Effector memory CD4-positive, alpha-beta T cell (primary cell): ENCODE measurements at regions not wholly inside any gene's neighbourhood (a gene's known extent, or its start where the extent isn't known, plus 50 kb on each side); places are given as distances from the start of the nearest gene placed in this dataset.

Source experiments
- DNase-seq, 3 donors: peaks; one replicate each; pipeline ENCODE4 v3.0.0-alpha.2; 2020
- H3K27ac ChIP-seq: 2 replicates; pipeline ENCODE4 v1.7.0; 2013; ENCODE audit warnings: mild to moderate bottlenecking, low read length, moderate library complexity; ENCODE audit not compliant: insufficient read depth, poor library complexity, severe bottlenecking
- H3K27me3 ChIP-seq: replicated peaks from 2 replicates; pipeline ENCODE4 v1.7.0; 2013; ENCODE audit warnings: mild to moderate bottlenecking, low read length; ENCODE audit not compliant: insufficient read depth, control insufficient read depth, poor library complexity, severe bottlenecking
- H3K36me3 ChIP-seq: 2 replicates; pipeline ENCODE4 v1.7.0; 2013; ENCODE audit warnings: mild to moderate bottlenecking, low read length, moderate library complexity; ENCODE audit not compliant: control insufficient read depth, insufficient read depth
- H3K4me1 ChIP-seq: 2 replicates; pipeline ENCODE4 v1.7.0; 2013; ENCODE audit warnings: low read length, mild to moderate bottlenecking; ENCODE audit not compliant: control insufficient read depth, insufficient read depth, poor library complexity, severe bottlenecking
- H3K4me3 ChIP-seq: 2 replicates; pipeline ENCODE4 v1.7.0; 2013; ENCODE audit warnings: low read length, low read depth, mild to moderate bottlenecking; ENCODE audit not compliant: insufficient read depth, poor library complexity, severe bottlenecking
- H3K9me3 ChIP-seq: 2 replicates; pipeline ENCODE4 v1.7.0; 2013; ENCODE audit warnings: mild to moderate bottlenecking, low read length, moderate library complexity; ENCODE audit not compliant: control insufficient read depth

DNA sequence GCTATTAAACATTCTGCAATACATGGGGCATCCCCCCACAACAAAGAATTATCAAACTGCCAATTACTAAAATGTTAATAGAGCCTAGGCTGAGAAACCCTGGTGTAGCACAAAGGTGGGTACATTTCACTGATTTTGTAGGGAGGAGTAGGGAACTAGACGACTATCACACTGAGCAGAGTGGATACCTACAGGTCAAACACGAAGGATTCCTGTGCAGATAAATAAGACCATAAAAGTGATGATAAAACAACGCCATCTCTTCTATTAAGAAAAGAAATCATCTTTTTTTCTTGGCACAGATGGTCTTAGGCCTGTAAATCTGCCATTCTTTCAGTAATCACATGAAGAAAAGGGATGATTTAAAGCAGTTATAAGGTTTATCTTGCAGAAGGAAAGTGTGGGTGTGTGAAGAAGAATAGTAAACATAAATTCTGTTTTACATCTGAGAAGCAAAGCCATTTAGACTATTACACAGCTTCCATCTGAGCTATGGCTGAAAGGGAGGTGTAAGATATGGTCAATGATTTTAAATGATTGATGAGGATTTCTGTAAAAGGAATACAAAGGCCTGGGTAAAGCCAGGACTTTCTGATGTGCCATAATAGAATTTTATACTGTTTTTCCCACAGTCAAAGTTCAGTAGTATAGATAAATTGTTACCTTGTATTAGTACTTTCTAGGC lies 429.4 kb upstream of the GOT2 start:
- Histone ChIP-seq H3K4me1 (no peaks in the 10 kb centered on the region), H3K9me3 (no peaks in the 10 kb centered on the region), H3K4me3 (no peak overlapping the region), H3K36me3 (no peaks in the 10 kb centered on the region), H3K27me3 (no peaks in the 10 kb centered on the region), H3K27ac (no peak overlapping the region)
- DNase-seq, result no peak

GRCh38 chr16:59161679-59162078 lies 427.6 kb upstream of the GOT2 start:
- H3K4me3 ChIP-seq, result no peak overlapping the region
- no peak for DNase-seq
- H3K27me3 ChIP-seq, result no peaks in the 10 kb centered on the region
- no peaks in the 10 kb centered on the region for H3K36me3 ChIP-seq
- no peaks in the 10 kb centered on the region for H3K4me1 ChIP-seq
- H3K9me3 ChIP-seq, result no peaks in the 10 kb centered on the region
- no peak overlapping the region for H3K27ac ChIP-seq

DNA sequence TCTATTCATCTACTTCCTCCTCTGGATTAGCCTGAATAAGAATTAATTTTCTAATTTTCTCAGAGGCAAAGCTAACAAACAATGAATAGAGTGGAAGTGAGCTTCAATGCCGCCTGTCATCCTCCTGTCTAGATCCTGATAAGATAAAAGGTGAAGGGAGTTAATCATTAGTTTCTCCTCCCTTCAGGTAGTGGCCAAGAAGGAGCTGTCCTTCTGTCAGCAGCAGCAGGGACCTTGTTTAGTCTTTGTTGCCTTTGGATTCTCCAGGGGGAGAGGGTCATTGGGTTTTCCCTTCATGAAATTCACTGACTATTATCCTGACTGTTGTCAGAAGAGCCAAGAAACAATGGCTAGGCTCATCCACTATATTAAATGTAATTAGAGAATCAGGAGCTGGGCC lies 420.2 kb upstream of the GOT2 start:
- H3K4me3 ChIP-seq, result no peak overlapping the region
- H3K9me3 ChIP-seq, result no peaks in the 10 kb centered on the region
- H3K4me1 ChIP-seq, result no peaks in the 10 kb centered on the region
- no peak for DNase-seq
- no peak overlapping the region for H3K27ac ChIP-seq
- H3K36me3 ChIP-seq, result no peaks in the 10 kb centered on the region
- no peaks in the 10 kb centered on the region for H3K27me3 ChIP-seq

DNA sequence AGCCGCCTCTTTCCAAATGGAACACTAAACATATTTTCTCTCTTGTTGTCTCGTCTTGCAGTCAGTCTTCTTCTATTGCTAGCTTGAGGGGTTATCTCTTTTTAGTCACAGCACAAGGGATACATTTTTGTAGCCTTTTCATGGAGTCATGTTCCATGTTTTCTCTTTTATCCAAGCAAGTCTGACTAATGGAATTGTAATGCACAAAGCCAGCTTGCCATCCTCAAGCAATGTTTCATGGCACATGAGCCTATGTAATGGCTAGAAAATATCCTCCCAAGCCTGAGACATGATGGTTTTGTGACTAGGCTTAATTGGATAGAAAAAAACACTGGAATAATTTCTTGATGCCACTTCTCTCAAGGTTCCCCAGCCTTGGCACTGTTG lies 414.6 kb upstream of the GOT2 start:
- Histone ChIP-seq H3K27me3 (no peaks in the 10 kb centered on the region), H3K36me3 (no peaks in the 10 kb centered on the region), H3K4me3 (no peak overlapping the region), H3K27ac (no peak overlapping the region), H3K9me3 (no peaks in the 10 kb centered on the region), H3K4me1 (no peaks in the 10 kb centered on the region)
- no peak for DNase-seq

GRCh38 chr16:59148056-59148768 lies 414.1 kb upstream of the GOT2 start:
- Histone ChIP-seq H3K9me3 (no peaks in the 10 kb centered on the region), H3K27ac (no peak overlapping the region), H3K4me1 (no peaks in the 10 kb centered on the region), H3K36me3 (no peaks in the 10 kb centered on the region), H3K27me3 (no peaks in the 10 kb centered on the region), H3K4me3 (no peak overlapping the region)
- DNase-seq, result no peak

GRCh38 chr16:59146140-59146539 lies 412.0 kb upstream of the GOT2 start:
- Histone ChIP-seq H3K27me3 (no peaks in the 10 kb centered on the region), H3K4me3 (no peak overlapping the region), H3K9me3 (no peaks in the 10 kb centered on the region), H3K36me3 (no peaks in the 10 kb centered on the region), H3K4me1 (no peaks in the 10 kb centered on the region), H3K27ac (no peak overlapping the region)
- DNase-seq, result no peak

DNA sequence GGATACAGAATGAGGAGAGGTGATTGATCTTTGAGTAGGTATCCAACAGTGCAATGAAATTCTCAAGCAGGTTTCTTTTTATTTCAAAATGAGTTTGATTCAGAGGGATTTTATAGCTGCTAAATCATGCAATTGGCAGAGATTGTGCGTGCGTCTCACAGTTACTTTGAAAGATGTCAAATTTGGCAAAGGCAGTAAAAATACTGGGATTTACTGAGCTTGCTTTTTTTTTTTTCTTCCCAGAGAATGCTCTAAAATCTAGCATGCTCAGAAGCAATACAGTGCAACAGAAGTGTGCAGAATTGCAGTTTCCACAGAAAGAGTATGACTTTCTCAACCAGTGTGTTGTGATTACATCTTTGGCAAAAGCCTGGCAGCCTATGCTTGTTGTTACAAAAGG lies 410.7 kb upstream of the GOT2 start:
- Histone ChIP-seq H3K27me3 (no peaks in the 10 kb centered on the region), H3K27ac (no peak overlapping the region), H3K36me3 (no peaks in the 10 kb centered on the region), H3K4me3 (no peak overlapping the region), H3K9me3 (no peaks in the 10 kb centered on the region), H3K4me1 (no peaks in the 10 kb centered on the region)
- DNase-seq, result no peak

GRCh38 chr16:59144326-59144725 lies 410.2 kb upstream of the GOT2 start:
- Histone ChIP-seq H3K9me3 (no peaks in the 10 kb centered on the region), H3K27me3 (no peaks in the 10 kb centered on the region)
- no peak for DNase-seq

DNA sequence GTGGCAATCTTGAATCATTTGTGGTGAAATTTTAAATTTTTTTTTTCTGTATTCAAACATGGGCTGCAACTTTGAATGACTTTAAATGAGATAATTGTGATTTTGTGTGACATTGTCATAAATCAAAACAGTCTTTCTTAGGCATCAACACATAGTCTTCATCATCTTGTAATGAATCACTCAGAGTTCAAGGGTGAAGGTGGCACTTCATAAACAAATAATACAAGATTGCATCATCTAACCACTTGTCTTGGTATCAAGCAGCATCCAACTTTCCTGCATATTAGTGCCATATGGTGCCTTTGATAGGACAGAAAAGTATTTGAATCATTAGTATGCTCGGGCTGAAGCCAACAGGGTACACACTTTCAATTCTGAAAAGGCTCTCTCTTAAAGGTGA lies 392.4 kb upstream of the GOT2 start:
- Histone ChIP-seq H3K27ac (no peak overlapping the region), H3K9me3 (no peaks in the 10 kb centered on the region), H3K36me3 (no peaks in the 10 kb centered on the region), H3K27me3 (no peaks in the 10 kb centered on the region), H3K4me3 (no peak overlapping the region), H3K4me1 (no peaks in the 10 kb centered on the region)
- no peak for DNase-seq

More at GRCh38 chr16:59144326-59144725, 410.2 kb upstream of the GOT2 start:
- H3K36me3 ChIP-seq, result no peaks in the 10 kb centered on the region
- no peak overlapping the region for H3K27ac ChIP-seq
- H3K4me1 ChIP-seq, result no peaks in the 10 kb centered on the region
- H3K4me3 ChIP-seq, result no peak overlapping the region

GRCh38 chr16:59124056-59124455 lies 389.9 kb upstream of the GOT2 start:
- no peak overlapping the region for H3K27ac ChIP-seq
- H3K4me1 ChIP-seq, result no peaks in the 10 kb centered on the region
- no peak for DNase-seq
- H3K27me3 ChIP-seq, result no peaks in the 10 kb centered on the region
- no peaks in the 10 kb centered on the region for H3K36me3 ChIP-seq
- H3K4me3 ChIP-seq, result no peak overlapping the region
- H3K9me3 ChIP-seq, result no peaks in the 10 kb centered on the region
